ENCODE measurements at regions not wholly inside any gene's neighbourhood (a gene's known extent, or its start where the extent isn't known, plus 50 kb on each side); places are given as distances from the start of the nearest gene placed in this dataset.

DNA sequence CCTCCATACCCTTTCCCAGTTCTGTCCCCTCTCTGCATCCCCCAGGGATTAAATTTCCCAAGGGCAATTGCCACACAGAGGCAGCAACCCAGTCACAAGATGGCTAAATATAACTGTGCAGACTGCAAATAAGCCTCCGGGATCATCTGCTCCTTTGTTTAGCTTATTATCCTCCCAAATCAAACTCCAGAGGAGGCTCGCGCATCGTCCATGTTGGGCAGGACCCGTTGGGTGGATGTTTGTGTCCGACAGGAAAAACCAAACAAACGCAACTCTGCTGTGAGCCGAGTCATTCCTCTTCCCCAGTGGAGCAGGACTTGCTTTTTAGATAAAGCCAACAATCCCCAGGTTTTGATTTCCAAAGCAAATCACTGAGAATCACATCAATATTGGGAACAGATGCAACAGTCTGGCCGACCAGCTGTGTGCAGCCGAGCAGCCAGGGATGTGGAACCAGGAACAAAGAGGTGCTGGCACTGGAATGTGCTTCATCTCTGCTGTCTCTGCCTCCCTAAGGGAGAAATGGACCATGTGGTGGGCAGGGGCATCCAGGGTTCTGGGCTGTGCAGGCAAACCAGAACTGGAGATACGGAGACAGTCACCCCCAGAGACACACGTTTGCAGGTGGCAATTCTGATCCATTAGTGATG is 89.8 kb downstream of the PTTG1 start:
- no peak for DNase-seq
